ENCODE measurements at regions not wholly inside any gene's neighbourhood (a gene's known extent, or its start where the extent isn't known, plus 50 kb on each side); places are given as distances from the start of the nearest gene placed in this dataset.

DNA sequence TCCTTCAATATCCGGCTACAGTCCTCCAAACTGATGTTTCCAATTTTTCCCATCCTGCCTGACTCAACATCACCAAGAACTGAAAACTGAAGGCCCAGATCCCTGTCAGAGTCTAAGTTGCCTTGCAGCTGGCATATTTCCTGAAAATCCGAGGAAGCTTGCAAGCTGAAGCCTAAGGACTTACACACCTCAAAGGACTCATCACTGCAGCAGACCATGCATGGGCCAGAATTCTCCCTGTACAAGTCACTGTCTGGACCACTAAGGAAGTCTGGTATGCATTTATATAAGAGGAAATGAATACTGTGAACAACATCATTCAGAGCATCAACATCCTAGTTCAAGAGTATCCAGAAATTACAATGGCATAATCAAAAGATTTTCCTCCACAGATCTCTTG is 548.8 kb upstream of the MDFIC2 start:
- DNase-seq (ENCODE audit: insufficient read length, low spot score) (no peak), FAIRE-seq (no peak)
- TF ChIP-seq, protein P1, sequence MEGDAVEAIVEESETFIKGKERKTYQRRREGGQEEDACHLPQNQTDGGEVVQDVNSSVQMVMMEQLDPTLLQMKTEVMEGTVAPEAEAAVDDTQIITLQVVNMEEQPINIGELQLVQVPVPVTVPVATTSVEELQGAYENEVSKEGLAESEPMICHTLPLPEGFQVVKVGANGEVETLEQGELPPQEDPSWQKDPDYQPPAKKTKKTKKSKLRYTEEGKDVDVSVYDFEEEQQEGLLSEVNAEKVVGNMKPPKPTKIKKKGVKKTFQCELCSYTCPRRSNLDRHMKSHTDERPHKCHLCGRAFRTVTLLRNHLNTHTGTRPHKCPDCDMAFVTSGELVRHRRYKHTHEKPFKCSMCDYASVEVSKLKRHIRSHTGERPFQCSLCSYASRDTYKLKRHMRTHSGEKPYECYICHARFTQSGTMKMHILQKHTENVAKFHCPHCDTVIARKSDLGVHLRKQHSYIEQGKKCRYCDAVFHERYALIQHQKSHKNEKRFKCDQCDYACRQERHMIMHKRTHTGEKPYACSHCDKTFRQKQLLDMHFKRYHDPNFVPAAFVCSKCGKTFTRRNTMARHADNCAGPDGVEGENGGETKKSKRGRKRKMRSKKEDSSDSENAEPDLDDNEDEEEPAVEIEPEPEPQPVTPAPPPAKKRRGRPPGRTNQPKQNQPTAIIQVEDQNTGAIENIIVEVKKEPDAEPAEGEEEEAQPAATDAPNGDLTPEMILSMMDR (IDR thresholded peaks at IDR 0.05; ENCODE audit: insufficient read depth, missing control alignments): no peak

DNA sequence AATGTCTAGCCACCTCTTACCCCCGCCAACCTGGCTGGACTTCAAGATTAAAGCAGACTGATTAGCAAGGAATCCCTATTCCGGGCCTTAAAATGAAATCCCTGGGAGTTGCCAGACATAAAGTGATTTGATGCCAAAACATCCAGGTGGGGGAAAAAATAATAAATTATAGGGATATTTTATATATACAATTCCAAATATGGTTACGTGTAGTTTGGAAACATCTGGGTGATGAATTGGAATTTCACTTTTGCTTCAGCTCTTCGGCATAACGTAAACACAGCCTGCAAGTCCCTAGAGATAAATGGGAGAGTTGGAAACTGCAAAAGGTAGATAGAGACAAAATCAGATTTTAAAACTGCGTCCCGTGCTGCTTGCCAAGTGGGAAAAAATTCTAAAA is 545.5 kb upstream of the MDFIC2 start:
- TF ChIP-seq, protein P1 (IDR thresholded peaks at IDR 0.05; ENCODE audit: insufficient read depth, missing control alignments): no peak
- FAIRE-seq: no peak
- no peak for DNase-seq (ENCODE audit: insufficient read length, low spot score)

DNA sequence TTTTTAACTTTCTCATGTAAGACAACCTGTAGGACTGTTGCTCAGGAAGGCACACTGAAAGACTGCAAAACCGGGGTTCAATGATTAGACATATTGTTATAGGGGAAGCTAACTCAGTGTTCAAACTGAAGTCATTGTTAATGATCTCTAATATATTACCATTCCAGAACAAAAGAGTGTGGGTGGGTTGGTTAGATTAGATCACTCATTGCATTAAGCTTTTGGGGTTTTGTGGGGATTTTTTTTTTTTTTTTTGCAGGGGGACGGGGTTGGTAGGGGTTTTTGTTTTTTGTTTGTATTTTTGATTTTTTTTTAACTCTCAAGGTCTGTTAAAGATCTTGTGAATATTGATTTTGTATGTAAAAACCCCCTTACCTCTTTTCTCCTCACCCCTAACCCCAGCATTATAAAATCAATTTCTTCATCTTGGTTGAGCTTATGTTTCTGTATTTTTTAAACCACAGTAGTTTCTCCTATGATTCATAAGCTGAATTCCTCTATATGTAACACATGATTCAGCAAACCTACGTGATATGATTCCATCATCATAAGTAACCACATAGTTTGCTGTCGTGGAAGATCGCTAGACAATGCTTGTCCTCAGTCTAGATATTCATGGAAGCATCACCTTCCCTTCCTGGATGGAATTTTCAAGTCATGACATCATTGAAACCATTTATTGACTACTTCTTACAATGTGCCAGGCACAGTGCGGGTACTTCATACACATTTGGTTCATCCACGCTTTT is 544.1 kb upstream of the MDFIC2 start:
- DNase-seq (ENCODE audit: insufficient read length, low spot score): no peak
- TF ChIP-seq, protein P1 (IDR thresholded peaks at IDR 0.05; ENCODE audit: insufficient read depth, missing control alignments): no peak
- FAIRE-seq: no peak

DNA sequence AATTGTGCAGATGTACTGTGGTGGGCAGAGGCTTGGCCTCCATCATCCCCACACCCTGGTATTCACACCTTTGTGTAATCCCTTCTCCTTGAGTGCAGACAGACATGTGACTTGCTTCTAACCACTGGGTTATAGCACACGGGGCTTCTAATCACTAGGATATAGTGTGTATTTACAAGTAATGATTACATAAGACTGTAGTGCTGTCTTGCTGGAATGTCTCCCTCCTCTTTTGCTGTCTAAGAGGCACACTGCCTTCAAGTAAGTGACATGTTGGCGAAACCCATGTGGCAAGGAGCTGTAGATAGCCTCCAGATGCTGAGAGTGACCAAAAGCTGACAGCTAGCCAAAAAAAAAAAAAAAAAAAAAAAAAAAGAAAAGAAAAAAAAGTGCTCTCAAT is 542.7 kb upstream of the MDFIC2 start:
- DNase-seq (ENCODE audit: insufficient read length, low spot score): no peak
- TF ChIP-seq, protein P1 (IDR thresholded peaks at IDR 0.05; ENCODE audit: insufficient read depth, missing control alignments): no peak
- no peak for FAIRE-seq

DNA sequence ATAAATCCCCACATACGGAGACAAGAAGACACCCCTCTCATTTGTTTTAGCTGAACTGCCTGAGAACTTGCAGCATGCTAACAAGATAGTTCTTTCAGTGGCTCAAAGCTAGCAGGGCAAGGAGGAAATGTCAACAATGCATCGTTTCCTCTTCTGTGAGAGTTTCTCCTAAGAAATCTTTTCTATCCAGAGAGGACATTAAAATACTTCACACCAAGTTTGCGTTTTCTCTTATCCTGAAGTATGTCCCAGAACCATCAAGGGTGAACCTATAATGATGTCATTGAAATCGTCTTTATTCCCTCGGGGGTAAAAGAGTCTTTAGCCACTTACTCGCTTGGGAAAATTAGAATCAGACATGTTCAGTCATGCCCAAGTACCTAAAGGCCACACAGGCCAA is 541.7 kb upstream of the MDFIC2 start:
- FAIRE-seq: no peak
- no peak for DNase-seq (ENCODE audit: insufficient read length, low spot score)
- TF ChIP-seq, protein P1 (IDR thresholded peaks at IDR 0.05; ENCODE audit: insufficient read depth, missing control alignments): no peak

DNA sequence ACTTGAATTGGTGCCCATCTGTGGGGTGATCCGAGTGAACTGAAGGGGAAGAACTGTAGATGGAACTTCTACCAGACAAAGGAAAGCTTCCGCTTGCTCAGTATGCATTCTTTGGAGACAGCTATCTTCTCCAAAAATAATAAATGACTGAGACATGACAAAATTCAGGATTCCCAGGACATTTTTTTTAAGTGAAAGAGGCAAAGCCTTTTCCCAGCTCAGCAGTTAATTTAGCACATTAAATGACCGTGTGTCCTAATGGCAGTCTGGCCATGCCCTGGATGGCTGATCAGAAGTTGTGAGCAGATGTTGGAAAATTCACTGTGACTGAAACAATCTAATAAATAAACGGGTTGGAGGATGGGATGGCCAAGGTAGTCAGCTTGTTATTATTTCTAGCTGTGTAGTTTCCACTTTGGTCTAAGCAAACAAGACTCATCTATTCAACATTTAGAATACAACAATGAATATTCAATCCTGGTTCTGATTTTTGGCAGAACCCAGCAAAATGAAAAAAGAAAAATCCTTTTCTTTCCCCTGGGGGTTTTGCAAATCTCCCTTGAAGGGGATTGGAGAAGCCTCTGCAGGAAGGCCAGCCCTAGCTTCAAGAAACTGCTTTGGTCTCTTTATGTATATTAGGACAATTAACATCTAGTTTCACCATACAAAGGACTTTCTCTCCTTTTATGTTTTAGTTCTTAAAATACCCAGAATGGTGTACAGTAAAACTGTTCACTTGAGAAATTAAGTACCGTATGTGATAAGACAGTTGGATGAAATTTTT is 540.9 kb upstream of the MDFIC2 start:
- FAIRE-seq (no peak), DNase-seq (ENCODE audit: insufficient read length, low spot score) (no peak)
- TF ChIP-seq, protein P1 (IDR thresholded peaks at IDR 0.05; ENCODE audit: insufficient read depth, missing control alignments): no peak

Data from D721Med (cell line).